T-helper 1 cell (primary cell): ENCODE measurements at regions not wholly inside any gene's neighbourhood (a gene's known extent, or its start where the extent isn't known, plus 50 kb on each side); places are given as distances from the start of the nearest gene placed in this dataset.
"Not testable (repeated sequence)": the region's sequence is repeated elsewhere in the genome, so short reads cannot be mapped to it uniquely, and the experiment has no call there.

Experiments
- DNase-seq, 5 donors: peaks; one replicate each; pipeline ENCODE4 v3.0.0-alpha.2; 2012 to 2020

DNA sequence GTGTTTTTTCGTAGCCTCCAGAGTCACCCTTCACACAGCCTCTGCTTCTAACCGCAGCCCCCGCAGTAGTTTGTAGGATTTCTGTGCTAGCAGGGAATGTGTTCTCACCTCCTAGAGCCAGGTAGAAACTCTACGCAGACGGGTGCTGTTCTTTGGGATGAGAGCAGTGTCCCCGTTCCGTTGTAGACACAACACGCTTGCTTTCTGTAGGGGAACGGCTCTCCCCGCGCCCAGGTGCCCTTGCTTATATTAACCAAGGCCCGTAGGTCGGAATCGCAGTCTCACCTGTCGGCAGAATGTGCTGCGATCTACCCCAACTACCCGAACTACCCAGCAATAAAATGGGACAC, 111.8 kb upstream of the NBPF11 start:
- DNase-seq = peak in 1 of 5 donors; percentile 12

DNA sequence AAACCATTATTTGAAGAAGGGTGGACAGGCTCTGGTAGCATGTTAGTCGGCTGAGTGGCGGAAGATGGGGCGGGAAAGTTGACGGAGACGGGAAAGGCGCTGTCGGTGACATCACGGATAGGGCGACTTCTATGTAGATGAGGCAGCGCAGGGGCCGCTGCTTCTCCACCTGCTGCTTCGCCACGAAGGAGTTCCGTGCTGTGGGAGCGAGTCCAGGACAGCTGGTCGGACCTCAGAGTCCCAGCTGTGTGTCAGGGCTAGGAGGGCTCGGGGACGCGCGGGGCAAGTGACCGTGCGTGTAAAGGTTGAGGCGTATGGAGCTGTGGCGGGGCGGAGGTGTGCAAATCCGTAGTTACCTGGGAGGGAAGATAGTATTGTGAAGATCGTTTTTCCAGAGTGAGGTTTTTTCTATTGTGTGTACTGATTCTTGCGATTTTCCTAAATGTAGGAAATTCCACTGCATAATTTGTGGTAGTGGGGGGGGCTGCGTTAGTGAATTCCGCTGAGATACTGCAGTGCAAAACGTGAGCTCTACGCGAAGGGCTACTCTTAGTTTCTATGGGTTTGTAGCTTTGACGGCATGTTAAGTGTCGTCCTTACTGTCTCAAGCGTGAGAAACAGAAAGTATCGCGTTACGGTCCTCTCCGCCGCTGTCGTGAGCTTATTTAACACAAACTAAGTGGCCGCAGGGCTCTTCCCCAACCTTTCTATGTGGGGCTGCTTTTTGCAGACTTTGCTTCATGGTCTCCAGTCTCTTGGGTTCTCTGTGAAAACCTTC, 111.2 kb upstream of the NBPF11 start:
- peak in 4 of 5 donors; percentile 14 to 89 (median 42) for DNase-seq

DNA sequence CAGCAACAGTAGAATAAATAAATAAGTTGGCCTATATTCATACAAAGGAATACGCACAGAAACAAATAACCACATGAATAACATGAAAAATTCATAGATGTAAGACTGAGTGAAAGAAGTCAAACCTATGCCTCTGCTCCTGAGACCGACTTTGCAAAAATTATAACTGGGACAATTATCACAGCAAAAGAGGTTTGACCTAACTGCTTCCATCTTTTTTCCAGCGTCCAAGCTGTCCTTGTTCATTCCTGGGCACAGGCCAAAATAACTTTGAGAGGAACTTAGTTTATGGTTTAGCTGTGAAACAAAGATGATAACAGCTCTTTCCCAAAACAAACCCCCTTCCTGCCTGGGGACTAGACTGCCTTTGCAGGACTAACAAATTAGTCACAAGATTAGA, 109.6 kb upstream of the NBPF11 start:
- not testable (repeated sequence) for DNase-seq

DNA sequence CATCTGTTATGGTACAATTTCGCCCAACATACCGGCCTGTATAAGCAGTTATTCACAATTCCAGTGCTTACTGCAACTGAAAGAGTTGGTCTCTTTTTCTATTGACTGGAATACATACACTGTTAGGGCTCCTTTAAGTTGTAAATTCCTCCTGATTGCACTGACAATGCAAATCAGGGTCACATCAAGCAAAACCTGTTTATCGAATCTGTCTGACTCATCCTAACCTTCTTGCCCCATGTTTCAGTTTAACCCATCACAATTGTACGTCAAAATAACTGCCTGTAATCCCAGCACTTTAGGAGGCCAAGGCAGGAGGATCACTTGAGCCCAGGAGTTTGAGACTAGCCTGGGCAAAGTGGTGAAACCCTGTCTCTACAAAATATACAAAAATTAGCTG, 105.8 kb upstream of the NBPF11 start:
- DNase-seq = peak in 1 of 5 donors; percentile 53

DNA sequence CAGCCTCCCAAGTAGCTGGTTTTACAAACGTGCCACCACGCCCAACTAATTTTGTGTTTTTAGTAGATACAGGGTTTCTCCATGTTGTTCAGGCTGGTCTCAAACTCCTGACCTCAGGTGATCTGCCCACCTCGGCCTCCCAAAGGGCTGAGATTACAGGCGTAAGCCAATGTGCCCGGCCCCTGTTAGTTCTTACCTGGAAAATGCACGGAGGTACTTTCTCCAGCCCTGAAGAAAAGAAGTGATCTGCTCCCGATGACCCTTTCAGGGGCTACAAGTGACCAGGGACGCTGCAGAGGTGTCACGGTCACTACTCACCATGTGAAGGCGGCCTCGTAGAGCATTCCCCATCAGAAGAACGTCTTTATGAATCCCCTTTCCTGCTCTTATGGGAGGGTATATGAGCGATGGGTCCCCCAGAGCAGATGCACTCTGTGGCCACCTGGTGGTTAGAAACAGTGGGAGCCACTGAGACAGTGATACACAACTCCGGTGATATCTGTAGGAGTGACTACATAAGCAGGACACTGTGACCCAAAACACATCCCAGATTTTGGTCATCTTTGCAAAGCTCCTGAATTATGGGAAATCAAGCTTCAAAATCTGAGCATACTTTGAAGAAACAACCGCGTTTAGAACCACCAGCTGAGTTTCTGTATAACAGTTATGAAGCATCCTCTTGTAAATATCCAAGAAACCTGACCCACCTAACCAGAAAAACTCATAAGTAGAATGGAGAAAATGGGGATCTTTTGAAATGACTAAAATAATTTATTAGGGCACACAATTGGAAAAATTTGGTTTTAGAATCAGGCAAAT, 102.7 kb upstream of the NBPF11 start:
- peak in 1 of 5 donors; percentile 8 for DNase-seq

DNA sequence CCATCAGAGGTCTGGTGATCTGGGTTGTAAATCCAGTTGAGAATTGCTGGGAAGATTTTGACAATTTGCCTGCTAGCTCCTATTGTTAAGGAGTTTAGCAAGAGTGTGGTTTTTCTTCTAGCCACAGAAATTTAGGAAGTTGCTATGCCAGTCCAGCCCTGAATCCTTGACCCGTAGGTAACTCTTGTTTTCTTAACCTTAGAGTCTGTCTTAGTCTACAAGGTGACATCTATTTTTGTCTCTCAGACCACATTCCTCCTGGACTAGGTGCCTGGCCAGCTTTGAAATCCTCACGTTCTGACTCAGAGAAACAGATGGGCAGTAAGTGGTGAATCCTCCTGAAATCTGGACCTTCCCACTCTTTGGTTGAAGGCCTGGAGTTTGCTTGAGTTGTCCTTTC, 101.7 kb upstream of the NBPF11 start:
- DNase-seq = not testable (repeated sequence)

- not testable (repeated sequence) for DNase-seq
Measured at GRCh38 chr1:148248798-148249197, 96.7 kb upstream of the NBPF11 start.

DNA sequence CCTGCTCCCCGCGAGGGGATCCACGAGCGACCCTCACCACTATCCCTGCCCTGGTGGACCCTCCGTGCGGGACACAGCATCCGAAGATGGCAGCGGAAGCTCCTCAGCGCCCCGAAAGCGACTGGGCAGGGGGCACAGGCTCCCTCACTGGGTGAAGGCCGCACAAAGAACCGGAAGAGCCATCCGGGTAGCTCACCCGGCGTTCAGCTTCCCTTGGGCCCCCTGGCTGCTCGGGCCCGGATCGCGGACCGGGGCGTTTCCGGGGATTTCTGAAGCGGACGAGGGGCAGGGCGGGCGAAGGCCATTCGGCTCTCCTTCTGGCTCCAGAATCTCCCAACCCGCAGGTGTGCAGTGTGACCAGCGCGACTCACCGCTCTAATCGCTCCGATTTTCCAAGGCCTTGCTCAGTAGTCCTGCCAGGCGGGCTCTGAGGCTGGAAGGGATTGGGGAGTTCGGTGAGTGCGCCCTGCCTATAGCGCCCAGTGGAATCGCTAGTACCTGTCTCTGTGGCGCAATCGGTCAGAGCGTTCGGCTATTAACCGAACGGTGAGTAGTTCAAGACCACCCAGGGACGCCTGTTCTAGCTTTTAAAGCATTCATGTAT, 94.3 kb upstream of the NBPF11 start:
- not testable (repeated sequence) for DNase-seq

GRCh38 chr1:148245843-148246242, 93.8 kb upstream of the NBPF11 start:
- not testable (repeated sequence) for DNase-seq

DNA sequence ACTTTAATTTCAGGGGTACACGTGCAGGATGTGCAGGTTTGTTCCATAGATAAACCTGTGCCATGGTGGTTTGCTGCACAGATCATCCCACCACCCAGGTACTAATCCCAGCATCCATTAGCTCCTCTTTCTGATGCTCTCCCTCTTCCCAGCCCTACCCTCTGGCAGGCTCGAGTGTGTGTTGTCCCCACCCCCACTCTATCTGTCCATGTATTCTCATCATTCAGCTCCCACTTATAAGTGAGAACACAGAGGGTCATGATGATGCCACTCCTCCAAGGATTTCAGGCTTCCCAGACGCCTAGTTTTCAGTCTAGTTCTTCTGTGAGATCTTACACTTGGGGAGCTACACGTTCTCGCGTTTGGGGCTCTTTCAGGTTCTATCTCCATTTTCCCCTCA, 93.4 kb upstream of the NBPF11 start:
- DNase-seq = not testable (repeated sequence)

DNA sequence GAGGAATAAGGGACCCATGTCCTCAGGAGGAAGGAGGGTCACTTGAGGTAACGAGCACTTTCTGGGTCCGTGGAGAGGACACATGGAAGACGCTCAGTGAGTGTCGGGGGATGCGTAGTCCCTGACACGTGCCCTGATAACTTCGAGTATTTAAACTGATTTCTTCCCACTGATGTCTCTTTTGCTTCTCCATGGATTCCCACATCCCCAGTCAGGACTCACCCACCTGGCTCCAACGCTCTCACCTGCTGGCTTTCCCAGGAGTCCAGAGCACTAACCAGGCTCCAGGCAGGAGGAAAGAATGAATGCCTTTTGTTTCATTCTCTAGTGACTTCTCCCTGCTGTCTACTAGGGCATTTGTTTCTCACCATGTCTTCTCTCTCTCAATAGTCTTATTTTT, 81.2 kb upstream of the NBPF11 start:
- DNase-seq = not testable (repeated sequence)

GRCh38 chr1:148228846-148229245, 76.8 kb upstream of the NBPF11 start:
- DNase-seq = not testable (repeated sequence)

DNA sequence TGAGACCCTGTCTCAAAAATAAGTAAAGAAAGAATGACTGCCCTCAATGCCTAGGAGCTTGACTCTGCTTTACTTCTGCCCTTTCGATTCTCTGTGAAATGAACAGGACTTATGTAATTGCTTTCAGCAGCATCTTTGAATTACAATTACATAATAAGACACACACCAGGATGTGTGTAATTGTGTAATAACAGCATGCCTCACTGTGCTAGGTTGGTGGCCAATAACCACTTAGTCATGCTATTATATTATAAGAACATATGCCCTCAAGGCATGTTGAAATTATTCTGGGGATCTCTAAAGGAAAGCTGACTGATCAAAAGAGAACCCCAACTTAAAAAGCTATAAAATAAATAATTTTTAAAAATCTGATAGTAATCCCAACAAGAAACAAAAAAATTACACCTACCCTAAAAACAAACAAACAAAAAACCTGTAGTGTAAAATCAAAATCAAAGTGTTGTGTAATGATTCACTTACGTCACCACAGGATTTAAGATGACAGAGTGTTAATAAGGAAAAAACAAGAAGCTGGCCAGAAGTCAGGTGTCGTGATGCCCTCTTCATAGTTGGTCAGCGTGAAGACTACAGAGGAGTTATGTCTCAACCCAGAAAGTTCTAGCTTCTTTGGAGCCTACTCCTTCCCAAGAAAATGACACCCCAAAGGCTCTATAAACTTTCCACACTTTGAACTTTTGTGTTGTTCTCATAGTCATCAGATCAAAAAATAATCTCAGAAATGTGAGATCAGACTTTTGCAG, 70.5 kb upstream of the NBPF11 start:
- not testable (repeated sequence) for DNase-seq

GRCh38 chr1:148221593-148221992, 69.5 kb upstream of the NBPF11 start:
- DNase-seq = not testable (repeated sequence)

GRCh38 chr1:148219229-148219628, 67.1 kb upstream of the NBPF11 start:
- not testable (repeated sequence) for DNase-seq

DNA sequence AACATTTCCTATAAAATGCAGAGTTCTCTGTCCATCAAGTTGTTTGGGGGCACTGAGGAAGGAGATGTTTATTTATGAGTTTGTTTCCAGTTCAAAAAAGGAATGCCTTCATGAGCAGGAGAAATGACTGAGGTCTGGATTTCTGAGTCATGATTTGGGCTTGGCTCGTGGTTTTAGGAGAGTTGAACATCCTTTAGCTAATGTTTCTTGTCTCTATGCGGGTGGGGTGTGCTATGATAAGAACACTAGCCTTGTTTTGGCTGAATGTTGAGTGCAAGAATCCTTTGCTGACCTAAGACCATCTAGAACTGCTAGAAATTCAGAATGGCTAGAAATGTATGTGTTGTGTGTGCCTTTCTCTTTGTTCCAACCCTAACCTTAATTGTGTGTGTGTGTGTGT, 59.1 kb upstream of the NBPF11 start:
- not testable (repeated sequence) for DNase-seq

DNA sequence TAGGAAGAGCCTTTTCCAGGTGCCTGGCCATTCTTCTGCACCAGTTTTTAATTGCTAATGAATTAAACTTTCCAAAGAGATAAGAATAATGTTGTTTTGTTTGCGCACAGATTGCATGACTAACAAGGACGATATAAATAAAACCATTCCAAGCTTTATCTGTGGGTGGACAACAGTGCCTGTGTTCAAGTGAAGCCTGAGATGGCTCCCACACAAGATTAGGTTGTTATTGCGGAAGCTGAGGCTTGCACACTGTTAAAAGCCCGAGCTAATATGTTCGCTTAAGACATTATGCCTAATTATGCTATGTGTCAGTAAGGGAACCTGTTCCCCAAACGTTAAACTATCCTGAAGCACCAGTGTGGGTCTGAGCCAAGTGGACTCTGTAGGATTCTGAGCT, 58.5 kb upstream of the NBPF11 start:
- DNase-seq = not testable (repeated sequence)

GRCh38 chr1:148210166-148210565, 58.1 kb upstream of the NBPF11 start:
- not testable (repeated sequence) for DNase-seq

GRCh38 chr1:148202013-148202412, 49.9 kb upstream of the NBPF11 start:
- not testable (repeated sequence) for DNase-seq
